WTC11 (cell line): ENCODE measurements at regions not wholly inside any gene's neighbourhood (a gene's known extent, or its start where the extent isn't known, plus 50 kb on each side); places are given as distances from the start of the nearest gene placed in this dataset.

Experiments
- ATAC-seq: fragments of 200-7000 bp; cut with Tn5 transposase; 2 replicates; pipeline ENCODE4 v1.10.0; 2021; ENCODE audit warnings: mild to moderate bottlenecking, moderate library complexity
- CTCF ChIA-PET: fragments of 300-600 bp; sonication (Branson Sonifier 250); formaldehyde crosslinking; loops from one replicate; lab custom pipeline; 2021; ENCODE audit warnings: antibody characterized with exemption; lab: Charles Lee
- POLR2A ChIA-PET: fragments of 350-600 bp; sonication (Branson Sonifier 250); formaldehyde crosslinking; loops from one replicate; lab custom pipeline; 2021; ENCODE audit warnings: antibody characterized with exemption; lab: Charles Lee
- DNase-seq: peaks from one replicate; pipeline ENCODE4 v3.0.0; 2021; ENCODE audit warnings: low spot score
- H3K27ac Mint-ChIP-seq: 2 replicates; pipeline ENCODE4 v1.8.0; 2021; ENCODE audit warnings: mixed read lengths
- H3K27me3 Mint-ChIP-seq: 2 replicates; pipeline ENCODE4 v1.8.0; 2021; ENCODE audit warnings: low read depth, mild to moderate bottlenecking, moderate library complexity, mixed read lengths
- H3K36me3 Mint-ChIP-seq: 2 replicates; pipeline ENCODE4 v1.8.0; 2021; ENCODE audit warnings: mixed read lengths
- H3K4me1 Mint-ChIP-seq: 2 replicates; pipeline ENCODE4 v1.8.0; 2022; ENCODE audit warnings: mixed read lengths
- H3K4me3 Mint-ChIP-seq: 2 replicates; pipeline ENCODE4 v1.8.0; 2021; ENCODE audit warnings: mild to moderate bottlenecking, moderate library complexity, mixed read lengths
- H3K9me3 Mint-ChIP-seq: 2 replicates; pipeline ENCODE4 v1.8.0; 2021; ENCODE audit warnings: mixed read lengths
- AR ChIP-seq: fragments of 250-450 bp; sonication (Bioruptor Pico); IDR thresholded peaks from 2 replicates; pipeline ENCODE4 v1.9.0; 2021; ENCODE audit warnings: mild to moderate bottlenecking
- ATF1 ChIP-seq: sonication (generic); formaldehyde crosslinking; IDR thresholded peaks from 2 replicates; pipeline ENCODE4 v1.8.1; 2023; ENCODE audit warnings: mild to moderate bottlenecking, moderate library complexity, missing genetic modification reagents
- E2F1 ChIP-seq: sonication (generic); formaldehyde crosslinking; IDR thresholded peaks from 2 replicates; pipeline ENCODE4 v1.8.0; 2022; ENCODE audit warnings: mild to moderate bottlenecking, missing genetic modification reagents
- FOXJ3 ChIP-seq: sonication (generic); formaldehyde crosslinking; IDR thresholded peaks from 2 replicates; pipeline ENCODE4 v1.9.0; 2021; ENCODE audit warnings: missing genetic modification reagents, mild to moderate bottlenecking, borderline replicate concordance
- FOXK1 ChIP-seq: sonication (generic); formaldehyde crosslinking; IDR thresholded peaks from 2 replicates; pipeline ENCODE4 v1.8.0; 2022; ENCODE audit warnings: mild to moderate bottlenecking, moderate library complexity, missing genetic modification reagents
- GTF2I ChIP-seq: fragments of 250-450 bp; sonication (Bioruptor Pico); conservative IDR thresholded peaks from 2 replicates; pipeline ENCODE4 v1.4.0; 2021; ENCODE audit warnings: mild to moderate bottlenecking
- JUN ChIP-seq: sonication (generic); formaldehyde crosslinking; IDR thresholded peaks from 2 replicates; pipeline ENCODE4 v1.8.0; 2023; ENCODE audit warnings: mild to moderate bottlenecking, missing genetic modification reagents
- MYBL2 ChIP-seq: sonication (generic); formaldehyde crosslinking; IDR thresholded peaks from 2 replicates; pipeline ENCODE4 v1.8.1; 2023; ENCODE audit warnings: mild to moderate bottlenecking, moderate library complexity, missing genetic modification reagents
- NR1H2 ChIP-seq: sonication (generic); formaldehyde crosslinking; IDR thresholded peaks from 2 replicates; pipeline ENCODE4 v1.9.0; 2021; ENCODE audit warnings: mild to moderate bottlenecking, moderate library complexity, missing genetic modification reagents
- NR2C2 ChIP-seq: sonication (generic); formaldehyde crosslinking; IDR thresholded peaks from 2 replicates; pipeline ENCODE4 v1.8.0; 2022; ENCODE audit warnings: mild to moderate bottlenecking, missing genetic modification reagents
- PRRX2 ChIP-seq: fragments of 250-450 bp; sonication (Bioruptor Pico); IDR thresholded peaks from 2 replicates; pipeline ENCODE4 v1.8.0; 2021; ENCODE audit warnings: mild to moderate bottlenecking
- TCF7 ChIP-seq: sonication (generic); formaldehyde crosslinking; IDR thresholded peaks from 2 replicates; pipeline ENCODE4 v1.8.0; 2022; ENCODE audit warnings: mild to moderate bottlenecking, low read depth, missing genetic modification reagents, moderate library complexity
- USF2 ChIP-seq: sonication (generic); formaldehyde crosslinking; IDR thresholded peaks from 2 replicates; pipeline ENCODE4 v1.8.1; 2023; ENCODE audit warnings: mild to moderate bottlenecking, missing genetic modification reagents, moderate library complexity
- ZBTB43 ChIP-seq: sonication (generic); formaldehyde crosslinking; IDR thresholded peaks from 2 replicates; pipeline ENCODE4 v1.8.1; 2023; ENCODE audit warnings: mild to moderate bottlenecking, missing genetic modification reagents
- ZMAT4 ChIP-seq: fragments of 250-450 bp; sonication (Bioruptor Pico); IDR thresholded peaks from 2 replicates; pipeline ENCODE4 v1.9.0; 2021; ENCODE audit warnings: mild to moderate bottlenecking
- ZNF281 ChIP-seq: sonication (generic); formaldehyde crosslinking; IDR thresholded peaks from 2 replicates; pipeline ENCODE4 v1.8.0; 2023; ENCODE audit warnings: mild to moderate bottlenecking, missing genetic modification reagents

GRCh38 chr6:91328241-91328640 is 741.4 kb upstream of the MAP3K7 start:
- H3K4me1 Mint-ChIP-seq: peaks cover 10% of the 10 kb centered on the region
- no peak overlapping the region for H3K27ac Mint-ChIP-seq
- no peaks in the 10 kb centered on the region for H3K36me3 Mint-ChIP-seq
- POLR2A ChIA-PET: no interaction called here
- no peak overlapping the region for H3K4me3 Mint-ChIP-seq
- DNase-seq (no peak), ATAC-seq (no peak)
- CTCF ChIA-PET: interaction anchor here (1.6 kb wide), 1 partner anchor 9 kb away, joined by 3 read pairs; no protein-coding TSS in a partner anchor
- no peak for TF ChIP-seq AR
- TF ChIP-seq FOXJ3 (CRISPR knock-in tag): no peak
- H3K27me3 Mint-ChIP-seq: no peaks in the 10 kb centered on the region
- no peaks in the 10 kb centered on the region for H3K9me3 Mint-ChIP-seq

- Mint-ChIP-seq H3K27ac (no peak overlapping the region), H3K27me3 (no peaks in the 10 kb centered on the region; the same call in 1 of the 2 replicates), H3K4me3 (no peak overlapping the region), H3K4me1 (0 out of 2 replicates have a peak, but pooled peaks cover 4% of the 10 kb centered on the region), H3K9me3 (no peaks in the 10 kb centered on the region), H3K36me3 (no peaks in the 10 kb centered on the region)
- no peak for ATAC-seq
- ChIA-PET CTCF (no interaction called here), POLR2A (no interaction called here)
- no peak for TF ChIP-seq ZBTB43 (CRISPR knock-in tag)
- no peak for TF ChIP-seq NR2C2
- TF ChIP-seq NR1H2 (CRISPR knock-in tag): no peak
- TF ChIP-seq TCF7 (CRISPR knock-in tag): no peak
- TF ChIP-seq FOXK1: no peak
- no peak for TF ChIP-seq ZNF281 (CRISPR knock-in tag)
- no peak for TF ChIP-seq ZMAT4
- TF ChIP-seq FOXJ3 (CRISPR knock-in tag): no peak
- no peak for DNase-seq
Observed at GRCh38 chr6:91324711-91325110, 737.8 kb upstream of the MAP3K7 start.

- Mint-ChIP-seq H3K27me3 (peaks cover 7% of the 10 kb centered on the region), H3K4me1 (peaks cover 22% of the 10 kb centered on the region), H3K36me3 (no peaks in the 10 kb centered on the region), H3K4me3 (no peak overlapping the region), H3K27ac (no peak overlapping the region), H3K9me3 (no peaks in the 10 kb centered on the region)
- TF ChIP-seq USF2 (CRISPR knock-in tag) (no peak), JUN (no peak), MYBL2 (CRISPR knock-in tag) (no peak), PRRX2 (CRISPR knock-in tag) (no peak), E2F1 (no peak), GTF2I (CRISPR knock-in tag) (no peak), ATF1 (CRISPR knock-in tag) (no peak)
- DNase-seq (no peak), ATAC-seq (no peak)
- ChIA-PET POLR2A (no interaction called here), CTCF (interaction anchor here (1.2 kb wide), 2 partner anchors 12 to 20 kb away, joined by 3 to 7 read pairs; no protein-coding TSS in a partner anchor)
Observed at GRCh38 chr6:91317984-91318383, 731.1 kb upstream of the MAP3K7 start.
